ENCODE measurements at regions not wholly inside any gene's neighbourhood (a gene's known extent, or its start where the extent isn't known, plus 50 kb on each side); places are given as distances from the start of the nearest gene placed in this dataset.

GRCh38 chr3:150049317-150049716 lies 78.6 kb upstream of the PFN2 start:
- no peak for FAIRE-seq
- H3K9me3 ChIP-seq (ENCODE audit: control insufficient read depth, low read depth, low read length) = no peaks in the 10 kb centered on the region
- no peak for TF ChIP-seq CTCF (optimal IDR thresholded peaks at IDR 0.05 in 1 of 3, IDR thresholded peaks at IDR 0.05 in 1 of 3, conservative IDR thresholded peaks at IDR 0.05 in 1 of 3; ENCODE audit: extremely low read depth in 1 of 3, insufficient read depth in 2 of 3, low read length in 3 of 3)
- TF ChIP-seq EZH2 (IDR thresholded peaks at IDR 0.05; ENCODE audit: low read length) = no peak
- no peak for DNase-seq (ENCODE audit: low read depth, low spot score)
- H3K27ac ChIP-seq (ENCODE audit: control insufficient read depth, insufficient read depth, low read length) = no peak overlapping the region
- no peaks in the 10 kb centered on the region for H3K27me3 ChIP-seq (ENCODE audit: control insufficient read depth, extremely low read depth, insufficient read depth, low read length)
- no peak overlapping the region for H3K4me3 ChIP-seq (ENCODE audit: control insufficient read depth in 2 of 3, extremely low read depth in 1 of 3, insufficient read depth in 2 of 3, low read depth in 1 of 3, low read length in 3 of 3)
- no peak overlapping the region for H2AFZ ChIP-seq (ENCODE audit: control insufficient read depth, low read length)
- H3K9me1 ChIP-seq (ENCODE audit: control insufficient read depth, extremely low read depth, insufficient read depth, low read length) = no peaks in the 10 kb centered on the region
- H3K9ac ChIP-seq (ENCODE audit: control insufficient read depth, extremely low read depth, insufficient read depth, low read length) = no peak overlapping the region
- H3K36me3 ChIP-seq (ENCODE audit: control insufficient read depth in 2 of 2, extremely low read depth in 1 of 2, insufficient read depth in 2 of 2, low read length in 2 of 2) = no peaks in the 10 kb centered on the region
- H3K4me1 ChIP-seq (ENCODE audit: control insufficient read depth, extremely low read depth, insufficient read depth, low read length) = no peaks in the 10 kb centered on the region
- no peaks in the 10 kb centered on the region for H3K79me2 ChIP-seq (ENCODE audit: control insufficient read depth, insufficient read depth, low read length)
- H3K4me2 ChIP-seq (ENCODE audit: control insufficient read depth, extremely low read depth, insufficient read depth, low read depth, low read length) = no peak overlapping the region
- dilution Hi-C loops (cut with MboI; ENCODE audit: extremely low pct_ligation_motif_present, low sequenced_read_pairs) = no loop called here
- no peaks in the 10 kb centered on the region for H4K20me1 ChIP-seq (ENCODE audit: control insufficient read depth, extremely low read depth, insufficient read depth, low read length)

DNA sequence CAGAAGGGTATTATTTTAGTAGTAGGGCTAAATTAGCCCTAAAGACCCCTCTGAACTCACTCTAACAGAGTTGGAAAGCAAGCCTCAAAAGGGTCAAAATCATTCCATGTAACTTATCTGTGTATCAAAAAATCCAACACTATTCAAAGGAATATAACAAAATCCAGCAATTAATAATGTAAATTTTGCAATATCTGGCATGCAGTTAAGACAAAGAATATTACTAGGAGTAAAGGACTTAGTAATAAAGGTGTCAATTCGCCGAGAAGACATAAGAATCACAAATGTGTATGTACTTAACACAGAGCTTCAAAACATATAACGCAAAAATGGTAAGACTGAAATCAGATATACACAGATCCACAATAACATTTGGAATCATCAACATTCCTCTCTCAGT lies 71.2 kb upstream of the PFN2 start:
- dilution Hi-C loops (cut with MboI; ENCODE audit: extremely low pct_ligation_motif_present, low sequenced_read_pairs) = no loop called here
- no peak overlapping the region for H2AFZ ChIP-seq (ENCODE audit: control insufficient read depth, low read length)
- no peaks in the 10 kb centered on the region for H3K36me3 ChIP-seq (ENCODE audit: control insufficient read depth in 2 of 2, extremely low read depth in 1 of 2, insufficient read depth in 2 of 2, low read length in 2 of 2)
- H3K79me2 ChIP-seq (ENCODE audit: control insufficient read depth, insufficient read depth, low read length) = no peaks in the 10 kb centered on the region
- DNase-seq (ENCODE audit: low read depth, low spot score) (no peak), FAIRE-seq (no peak)
- H3K4me2 ChIP-seq (ENCODE audit: control insufficient read depth, extremely low read depth, insufficient read depth, low read depth, low read length) = no peak overlapping the region
- no peak overlapping the region for H3K9ac ChIP-seq (ENCODE audit: control insufficient read depth, extremely low read depth, insufficient read depth, low read length)
- no peaks in the 10 kb centered on the region for H3K9me3 ChIP-seq (ENCODE audit: control insufficient read depth, low read depth, low read length)
- no peaks in the 10 kb centered on the region for H4K20me1 ChIP-seq (ENCODE audit: control insufficient read depth, extremely low read depth, insufficient read depth, low read length)
- H3K9me1 ChIP-seq (ENCODE audit: control insufficient read depth, extremely low read depth, insufficient read depth, low read length) = no peaks in the 10 kb centered on the region
- no peak overlapping the region for H3K27ac ChIP-seq (ENCODE audit: control insufficient read depth, insufficient read depth, low read length)
- H3K4me1 ChIP-seq (ENCODE audit: control insufficient read depth, extremely low read depth, insufficient read depth, low read length) = no peaks in the 10 kb centered on the region
- H3K4me3 ChIP-seq (ENCODE audit: control insufficient read depth in 2 of 3, extremely low read depth in 1 of 3, insufficient read depth in 2 of 3, low read depth in 1 of 3, low read length in 3 of 3) = no peak overlapping the region
- no peaks in the 10 kb centered on the region for H3K27me3 ChIP-seq (ENCODE audit: control insufficient read depth, extremely low read depth, insufficient read depth, low read length)
- TF ChIP-seq EZH2 (IDR thresholded peaks at IDR 0.05; ENCODE audit: low read length) (no peak), CTCF (optimal IDR thresholded peaks at IDR 0.05 in 1 of 3, IDR thresholded peaks at IDR 0.05 in 1 of 3, conservative IDR thresholded peaks at IDR 0.05 in 1 of 3; ENCODE audit: extremely low read depth in 1 of 3, insufficient read depth in 2 of 3, low read length in 3 of 3) (no peak)
